HG02798 (cell line): ENCODE measurements at regions not wholly inside any gene's neighbourhood (a gene's known extent, or its start where the extent isn't known, plus 50 kb on each side); places are given as distances from the start of the nearest gene placed in this dataset.
A peak's percentile ranks its signal among the peaks of the same experiment; 100 is the strongest.
"Not testable (repeated sequence)": the region's sequence is repeated elsewhere in the genome, so short reads cannot be mapped to it uniquely, and the experiment has no call there.

Source experiments
- ATAC-seq: cut with Tn5 transposase; IDR thresholded peaks from one replicate; pipeline ENCODE4 v1.9.1; 2021; ENCODE audit warnings: mild to moderate bottlenecking; ENCODE audit not compliant: unreplicated experiment, poor library complexity

DNA sequence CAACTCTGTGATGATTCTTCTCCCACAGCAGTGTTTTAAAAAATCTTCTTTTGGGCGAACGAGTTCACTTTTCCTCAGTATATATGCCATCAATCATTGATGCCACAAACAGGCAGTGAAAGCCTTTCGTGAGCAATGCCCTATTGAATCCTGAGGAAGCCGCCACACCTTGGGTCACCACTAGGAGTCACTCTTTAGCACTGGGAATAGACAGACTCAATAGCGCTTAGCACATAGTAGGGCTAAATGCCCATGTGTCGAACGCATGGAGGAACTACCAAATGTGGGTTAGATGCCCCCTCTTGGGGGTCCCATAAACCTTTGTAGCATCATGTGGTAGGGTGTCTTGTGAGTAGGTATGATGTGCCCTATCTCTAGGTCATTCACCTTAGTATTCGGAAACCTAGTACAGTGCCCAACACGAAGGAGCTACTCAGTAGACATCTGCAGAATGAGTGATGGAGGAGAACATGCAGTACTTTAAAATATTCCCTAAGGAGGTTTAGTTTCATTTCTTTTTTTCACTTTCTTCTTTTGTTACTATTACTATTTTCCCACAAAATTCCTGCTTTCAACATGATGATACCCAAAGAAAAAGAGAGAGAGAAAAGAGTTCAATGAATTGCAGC is 603.7 kb downstream of the BNC2 start:
- no peak for ATAC-seq

DNA sequence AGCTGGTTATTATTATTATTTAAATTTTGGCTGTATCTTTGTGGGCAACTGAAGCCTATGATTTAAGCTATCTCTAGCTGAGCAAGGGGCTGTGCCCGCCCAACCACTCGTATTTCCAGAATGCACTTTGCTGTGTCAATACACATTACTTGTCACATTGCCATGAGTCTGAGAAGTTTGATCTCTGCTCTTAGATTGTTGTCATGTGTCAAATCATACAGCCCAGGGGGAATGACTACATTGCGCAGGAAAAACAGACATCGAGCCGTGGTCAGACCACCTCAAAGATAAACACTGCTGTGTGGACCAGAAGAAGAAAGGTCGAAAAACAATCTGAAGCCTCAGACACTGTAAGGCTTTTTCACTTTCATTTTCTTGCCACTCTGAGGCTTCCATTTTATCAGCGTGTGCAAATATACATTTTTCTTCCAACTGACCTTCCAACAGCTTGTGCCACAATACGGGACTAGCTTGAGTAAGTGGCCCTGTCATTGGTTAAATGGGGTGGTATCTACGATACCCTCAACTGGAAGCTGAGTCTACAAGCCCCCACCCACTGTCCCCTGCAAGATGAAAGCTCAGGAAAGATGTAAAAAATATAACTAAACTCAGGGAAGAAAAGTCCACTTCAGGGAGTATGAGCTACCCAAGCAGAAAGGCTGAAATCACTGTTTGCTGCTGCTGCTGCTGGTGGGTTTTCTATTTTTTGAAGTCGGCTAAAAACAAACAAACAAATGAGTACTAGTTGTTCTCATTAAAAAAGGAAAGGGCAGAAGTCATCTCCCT is 603.0 kb downstream of the BNC2 start:
- ATAC-seq: no peak

DNA sequence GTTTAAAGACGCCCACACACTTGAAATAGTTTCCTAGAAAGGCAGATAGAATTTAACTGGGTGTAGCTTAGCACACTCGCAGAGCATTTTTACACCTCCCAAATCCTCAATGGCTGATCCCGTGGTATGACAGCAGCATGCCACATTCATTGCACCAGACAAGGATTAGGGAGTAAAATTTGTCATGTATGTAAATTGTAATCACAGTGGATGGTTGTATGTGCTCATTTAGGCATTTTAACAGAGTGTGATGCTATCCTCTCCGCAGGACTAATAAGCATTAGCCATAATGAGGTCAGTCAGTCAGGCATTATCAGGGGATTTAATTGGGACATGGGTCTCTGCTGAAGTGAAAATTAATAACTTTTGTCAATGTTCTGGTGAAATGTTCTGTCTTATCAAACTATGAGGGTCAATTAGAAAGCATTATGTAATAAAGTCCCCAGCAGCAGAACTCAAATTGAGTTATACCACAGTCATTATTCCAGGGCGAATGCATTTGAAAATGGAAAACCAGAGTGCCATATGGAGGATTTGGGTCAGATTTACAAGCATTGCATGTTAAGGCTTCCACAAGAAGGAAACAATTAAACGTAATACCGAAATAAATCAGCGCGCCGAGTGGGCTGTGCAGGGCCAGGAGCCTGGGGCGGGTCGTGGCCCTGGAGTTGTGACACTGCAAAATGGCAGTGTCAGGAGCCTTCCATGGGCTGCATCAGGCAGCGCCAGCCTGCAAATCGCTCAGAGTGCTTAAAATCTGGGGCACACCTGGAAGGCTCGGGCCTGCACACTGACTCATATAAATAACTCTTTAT is 602.2 kb downstream of the BNC2 start:
- no peak for ATAC-seq

DNA sequence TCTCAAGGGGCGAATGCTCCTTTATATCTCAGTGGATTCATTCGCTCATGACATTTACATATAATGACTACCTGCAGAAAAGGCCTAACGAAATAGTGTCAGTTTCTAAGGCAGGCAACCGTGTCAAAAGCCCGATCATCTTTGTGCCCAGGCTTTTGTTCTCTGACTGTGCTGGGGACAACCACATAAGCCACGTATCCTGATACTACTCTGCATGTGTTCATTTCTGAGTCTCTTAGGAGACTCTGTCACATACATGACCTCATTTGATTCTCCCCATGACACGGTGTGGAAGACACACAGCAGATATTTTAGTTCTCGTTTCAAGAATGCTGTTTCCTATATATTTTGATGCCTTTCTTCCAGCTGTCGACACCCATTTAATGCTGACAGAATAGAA is 598.5 kb downstream of the BNC2 start:
- no peak for ATAC-seq

DNA sequence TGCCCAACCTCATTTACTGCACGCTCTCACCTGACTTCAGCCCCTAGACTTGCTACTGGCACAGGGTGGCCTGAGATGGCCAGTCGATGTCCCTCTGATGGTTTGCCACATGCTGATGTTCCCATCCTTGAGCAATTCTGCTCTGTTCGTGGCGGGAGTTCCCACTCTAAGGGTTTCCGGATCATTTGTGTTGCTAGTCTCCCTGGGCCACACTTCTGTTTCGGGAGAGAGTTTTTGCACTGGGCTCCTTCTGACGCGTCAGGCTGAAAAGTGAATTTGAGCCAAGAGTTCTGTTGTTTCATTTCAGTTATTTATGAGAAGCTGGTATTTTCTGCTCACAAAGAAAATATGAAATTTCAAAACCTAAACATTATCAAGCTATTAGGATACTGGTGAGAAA is 597.7 kb downstream of the BNC2 start:
- ATAC-seq: no peak

DNA sequence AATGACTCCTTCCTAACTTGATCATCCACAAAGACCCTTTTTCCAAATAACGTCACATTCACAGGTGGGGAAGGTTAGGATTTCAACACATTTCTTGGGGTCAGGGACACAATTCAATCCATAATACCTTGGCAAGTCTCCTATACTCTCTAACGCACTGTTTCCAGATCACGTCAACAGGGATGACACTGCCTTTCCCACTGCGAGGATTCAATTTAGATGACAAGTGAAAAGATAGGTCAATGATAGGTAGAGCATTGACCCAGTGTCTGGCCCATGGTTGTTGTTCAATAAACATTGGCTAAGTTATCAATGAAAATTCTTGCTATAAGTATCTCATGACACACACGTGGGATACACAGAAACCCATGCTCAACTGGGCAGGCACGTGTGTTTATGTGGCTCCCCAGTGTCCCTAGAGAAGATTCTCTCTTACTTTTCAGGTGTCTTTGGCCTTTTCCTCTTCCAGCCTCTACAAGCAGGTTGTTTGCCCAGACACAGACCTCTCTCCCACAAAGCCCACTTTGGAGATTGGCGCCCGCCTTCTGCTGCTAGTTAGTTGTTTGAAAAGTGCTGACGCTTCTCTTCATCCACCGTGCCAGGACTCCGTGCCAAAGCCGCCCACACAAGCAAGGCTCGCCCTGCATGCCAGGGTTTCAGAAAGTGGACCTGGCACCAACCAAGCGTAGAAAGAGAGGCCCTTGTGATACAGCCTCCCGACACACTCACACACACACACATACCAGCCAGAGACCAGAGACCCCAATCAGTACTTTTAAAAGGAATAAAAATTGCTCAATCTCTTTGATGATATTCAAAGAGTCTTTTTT is 594.5 kb downstream of the BNC2 start:
- no peak for ATAC-seq

DNA sequence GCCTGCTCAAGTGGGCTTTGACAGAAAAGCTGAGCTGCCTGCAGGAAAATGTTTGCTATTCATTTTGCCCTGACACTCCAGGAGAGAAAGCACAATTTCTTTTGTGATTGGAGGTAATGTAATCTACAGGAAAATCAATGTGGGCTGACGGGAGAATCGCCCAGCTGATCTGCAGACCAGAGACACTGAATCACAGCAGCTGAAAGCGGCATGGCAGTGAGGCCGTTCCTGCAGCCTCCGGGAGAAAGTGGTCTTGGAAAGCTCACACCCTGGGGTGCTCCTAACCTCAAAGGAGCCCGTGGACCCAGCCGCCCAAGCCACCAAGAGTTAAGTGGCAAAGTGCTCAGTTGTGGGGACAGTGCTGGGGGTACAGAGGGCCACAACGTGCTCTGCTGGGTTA is 593.6 kb downstream of the BNC2 start:
- ATAC-seq: no peak

DNA sequence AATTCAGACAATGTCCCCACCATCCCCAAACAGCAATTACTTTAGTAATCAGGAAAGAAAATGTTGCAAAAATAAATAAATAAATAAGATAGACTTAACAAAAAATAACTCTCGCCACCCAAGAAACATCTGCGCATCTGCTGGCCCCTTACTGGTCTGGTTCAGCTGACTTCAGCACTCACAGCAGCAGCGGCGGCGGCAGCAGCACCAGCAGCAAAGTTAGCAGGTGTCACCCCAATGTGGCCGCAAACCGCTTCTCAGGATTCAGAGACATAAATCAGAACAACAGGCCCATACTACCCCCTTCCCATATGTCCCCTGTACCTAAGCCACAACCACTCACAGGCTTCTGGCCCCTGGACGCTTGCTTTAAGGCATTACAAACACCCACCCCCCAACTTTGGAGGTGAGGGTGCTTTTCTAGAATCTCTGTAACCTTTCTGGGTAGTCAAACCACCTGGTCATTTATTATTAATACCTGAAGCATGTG is 593.0 kb downstream of the BNC2 start:
- ATAC-seq: no peak

DNA sequence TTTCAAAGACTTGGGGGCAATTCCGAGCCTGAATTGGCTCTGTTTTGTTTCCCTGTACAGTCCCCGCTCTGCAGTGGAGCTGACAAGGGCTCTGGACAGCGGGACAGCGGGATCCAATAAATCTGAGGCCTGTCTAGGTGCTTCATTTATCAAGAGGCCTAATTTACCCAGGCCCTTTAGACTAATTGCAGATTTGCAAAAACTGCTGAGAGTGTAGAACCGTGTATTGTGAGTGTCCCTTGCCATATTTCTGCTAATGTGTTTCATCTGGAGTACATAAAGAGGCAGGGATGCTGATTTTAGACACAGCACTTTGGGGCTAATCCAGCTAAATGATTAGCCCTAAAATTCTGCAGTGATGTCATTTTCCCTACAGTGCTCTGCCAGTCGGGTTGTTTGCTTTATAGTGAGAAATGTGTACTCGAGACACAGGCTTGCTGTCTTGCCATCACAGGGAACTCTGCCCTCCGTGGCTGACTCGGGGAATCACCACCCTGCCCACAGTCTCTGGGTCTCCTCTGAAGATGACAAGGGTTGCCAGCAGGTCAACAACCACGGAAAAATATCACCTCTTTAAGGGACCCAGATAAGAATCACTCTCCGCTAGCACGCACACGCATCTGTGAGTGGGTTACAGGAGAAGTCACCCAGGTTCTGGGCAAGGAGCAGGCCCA is 592.0 kb downstream of the BNC2 start:
- no peak for ATAC-seq

DNA sequence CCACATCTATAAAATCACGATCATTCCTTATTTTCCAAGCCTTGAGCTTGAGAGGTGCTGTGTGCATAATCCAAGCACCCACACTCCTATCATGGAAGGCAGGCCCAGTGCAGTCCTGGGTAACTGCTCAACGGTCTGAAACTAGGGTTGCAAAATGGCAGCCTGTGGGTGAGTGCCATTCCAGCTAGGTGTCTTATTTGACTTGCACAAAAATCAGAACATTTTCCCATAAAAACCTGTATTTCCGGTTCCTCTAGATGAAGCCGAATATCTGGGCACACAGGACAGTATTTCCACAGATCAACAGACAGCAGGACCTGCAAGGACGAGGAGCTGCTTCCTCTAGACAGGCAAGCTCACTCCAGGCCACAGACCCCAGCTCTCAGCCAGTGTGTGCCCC is 588.8 kb downstream of the BNC2 start:
- no peak for ATAC-seq

DNA sequence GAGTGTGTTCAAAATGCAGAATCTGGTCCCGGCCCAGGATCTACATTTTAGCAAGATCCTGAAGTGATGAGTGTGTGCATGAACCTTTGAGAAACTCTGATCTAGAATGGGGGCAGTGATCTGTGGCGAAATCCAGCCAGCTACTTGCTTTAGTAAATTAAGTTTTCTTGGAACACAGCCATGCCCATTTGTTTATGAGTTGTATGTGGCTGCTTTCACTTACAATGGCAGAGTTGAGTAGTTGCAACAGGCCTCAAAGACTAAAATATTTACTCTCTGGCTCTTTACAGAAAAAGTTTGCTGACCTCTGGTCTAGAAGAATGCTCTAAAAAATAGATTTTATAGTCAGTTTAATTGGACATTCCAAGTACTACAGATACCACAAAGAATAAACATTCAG is 588.3 kb downstream of the BNC2 start:
- no peak for ATAC-seq

DNA sequence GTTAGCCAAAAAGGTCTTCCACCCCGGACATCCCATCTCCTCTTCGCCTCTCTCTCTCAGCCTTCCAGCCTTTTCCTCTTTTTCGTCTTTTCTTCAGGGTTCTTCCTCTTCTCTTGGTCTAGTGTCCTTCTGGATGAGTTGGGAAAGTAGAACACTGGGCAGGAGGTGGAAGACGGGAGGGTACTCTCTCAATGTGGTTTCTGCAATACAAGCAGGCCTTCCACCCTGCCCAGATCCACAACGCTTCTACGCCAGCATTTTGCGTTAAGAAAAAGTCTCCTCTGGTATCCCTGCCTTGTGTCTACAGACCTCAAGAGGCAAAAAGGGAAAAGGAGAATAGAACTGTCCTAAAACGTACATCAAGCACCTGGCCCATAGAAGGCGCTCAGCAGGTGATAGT is 587.8 kb downstream of the BNC2 start:
- ATAC-seq: no peak

DNA sequence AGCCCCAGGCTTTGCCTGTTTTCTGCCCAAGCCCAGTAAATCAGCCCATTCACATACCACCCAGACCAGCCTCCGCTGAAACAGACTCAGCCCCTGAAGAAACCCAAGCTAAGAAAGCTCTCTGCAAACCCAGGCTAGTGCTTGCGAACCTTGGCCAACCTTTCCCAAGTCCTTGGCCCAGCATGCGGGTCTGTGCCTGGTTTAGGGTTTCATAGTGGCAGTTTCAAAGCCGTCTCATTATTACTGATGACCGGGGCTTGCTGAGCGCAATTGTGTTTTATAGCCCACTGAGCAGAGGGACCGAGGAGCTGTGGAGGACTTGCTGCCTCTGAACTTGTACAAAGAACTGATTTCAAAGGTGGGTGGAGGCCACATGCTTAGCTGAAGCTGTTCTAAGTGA is 584.3 kb downstream of the BNC2 start:
- ATAC-seq: no peak

DNA sequence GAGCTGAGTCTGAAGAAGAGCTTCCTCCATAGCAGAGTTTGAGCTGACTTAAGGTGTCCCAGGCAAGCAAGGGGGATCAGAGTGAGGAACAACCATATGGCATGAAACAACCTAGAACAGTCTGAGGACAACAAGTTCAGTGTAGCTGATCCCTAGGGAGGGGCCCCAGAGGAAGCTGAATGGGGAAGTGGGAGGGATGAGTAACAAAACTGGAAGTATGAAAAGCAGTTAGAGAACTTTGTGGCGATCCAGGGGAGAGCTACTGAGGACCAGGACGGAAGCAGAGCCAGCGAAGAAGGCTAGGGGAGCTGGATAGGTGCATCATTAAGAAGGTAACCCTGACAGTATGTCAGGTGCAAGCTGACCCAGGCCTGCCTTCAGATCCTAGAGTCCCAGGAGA is 580.8 kb downstream of the BNC2 start:
- peak; percentile 46 for ATAC-seq

DNA sequence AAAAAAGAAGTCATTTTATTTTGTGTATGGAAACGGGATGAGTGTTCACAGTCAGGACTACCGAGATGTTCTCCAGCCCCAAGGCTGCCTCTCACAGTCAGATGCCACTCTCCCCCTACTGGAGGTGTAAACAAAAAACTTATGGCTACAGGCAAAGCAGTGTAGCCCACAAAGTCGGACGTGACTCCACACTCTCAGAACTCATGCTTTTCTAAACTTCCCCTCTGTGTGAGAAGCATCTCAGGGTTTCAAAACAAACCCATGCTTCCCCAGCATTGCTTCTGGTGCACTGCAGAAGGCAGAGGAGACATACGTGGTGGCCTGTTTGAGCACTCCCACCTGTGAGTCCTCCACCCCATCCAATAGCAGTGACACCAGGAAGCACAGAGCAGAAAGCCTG is 580.3 kb downstream of the BNC2 start:
- ATAC-seq: peak; percentile 49

DNA sequence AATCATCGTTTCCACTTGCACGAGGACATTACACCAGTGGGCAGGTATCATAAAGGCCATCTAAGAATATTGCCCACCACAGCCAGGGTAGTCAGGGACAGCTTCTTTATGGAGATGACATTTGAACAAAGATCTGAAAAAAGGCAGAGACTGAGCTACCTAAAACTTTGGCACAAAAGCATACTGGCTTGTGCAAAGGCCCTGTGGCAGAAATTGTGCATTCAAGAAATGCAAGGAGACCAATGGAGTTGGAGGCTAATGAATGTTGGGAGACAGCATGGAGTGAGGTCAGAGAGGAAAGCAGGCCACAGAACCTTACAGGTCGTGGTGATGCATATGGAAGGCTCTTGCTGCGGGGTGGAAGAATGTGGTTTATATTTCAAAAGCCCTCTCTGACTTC is 578.5 kb downstream of the BNC2 start:
- no peak for ATAC-seq

DNA sequence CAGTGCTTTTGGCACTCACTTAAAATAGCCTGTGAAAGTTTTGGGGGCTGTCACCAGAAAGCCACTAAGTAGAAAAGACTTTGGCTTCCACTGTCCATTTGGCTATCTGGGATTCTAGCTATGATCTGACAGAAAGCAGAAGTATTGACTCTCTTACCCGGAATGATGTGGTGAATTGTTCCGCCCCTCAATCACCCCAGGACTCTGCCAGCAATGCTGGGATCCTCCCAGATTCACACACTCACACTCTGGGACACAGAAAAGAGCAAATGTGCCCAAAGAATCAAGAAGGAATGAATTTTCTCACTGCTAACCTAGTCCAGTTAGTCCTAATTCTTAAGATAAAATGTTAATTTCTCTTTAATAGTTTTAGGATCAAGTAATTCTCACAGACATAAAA is 576.9 kb downstream of the BNC2 start:
- no peak for ATAC-seq

DNA sequence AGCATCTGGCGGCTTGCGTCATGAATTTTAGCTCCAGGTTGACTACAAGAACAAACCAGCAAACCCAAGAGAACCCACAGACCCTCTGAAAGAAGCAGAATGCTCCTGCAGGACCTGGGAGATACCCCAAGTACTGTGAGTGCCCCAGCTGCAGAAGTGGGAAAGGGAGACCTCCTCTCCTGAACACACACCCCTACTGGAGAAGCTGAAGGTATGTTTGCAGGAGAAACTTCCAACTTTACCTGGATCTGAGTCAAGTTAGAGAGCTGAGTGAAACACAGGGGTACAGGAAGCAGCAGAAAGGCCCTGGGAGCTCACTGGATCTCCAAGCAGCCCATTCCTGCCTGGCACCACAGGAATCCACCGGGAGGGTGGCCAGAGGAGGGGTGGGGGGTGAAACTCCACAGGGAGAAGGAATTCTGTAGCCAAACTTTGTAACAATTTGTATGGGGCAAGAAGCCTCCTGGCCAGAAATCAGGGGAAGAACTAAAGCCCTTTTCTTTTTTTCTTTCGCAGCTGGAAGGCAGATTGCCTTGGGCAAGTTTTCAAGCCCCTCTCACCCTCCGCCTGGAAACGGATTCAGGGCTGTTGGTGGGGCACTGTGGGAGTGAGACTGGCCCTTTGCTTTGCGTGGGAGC is 576.2 kb downstream of the BNC2 start:
- no peak for ATAC-seq

DNA sequence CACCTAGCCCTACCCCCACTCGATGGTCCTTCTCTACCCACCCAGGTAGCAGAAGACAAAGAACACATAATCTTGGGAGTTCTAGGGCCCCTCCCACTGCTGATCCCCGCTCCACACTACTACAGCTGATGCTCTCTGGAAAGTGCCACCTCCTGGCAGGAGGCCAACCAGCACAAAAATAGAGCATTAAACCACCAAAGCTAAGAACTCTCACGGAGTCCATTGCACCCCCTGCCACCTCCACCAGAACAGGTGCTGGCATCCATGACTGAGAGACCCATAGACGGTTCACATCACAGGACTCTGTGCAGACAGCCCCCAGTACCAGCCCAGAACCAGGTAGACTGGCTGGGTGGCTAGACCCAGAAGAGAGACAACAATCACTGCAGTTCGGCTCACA is 575.5 kb downstream of the BNC2 start:
- not testable (repeated sequence) for ATAC-seq
